Endothelial cell of umbilical vein (primary cell): ENCODE measurements at regions not wholly inside any gene's neighbourhood (a gene's known extent, or its start where the extent isn't known, plus 50 kb on each side); places are given as distances from the start of the nearest gene placed in this dataset.

ENCODE experiments used
- EZH2 ChIP-seq: IDR thresholded peaks from 2 replicates; pipeline ENCODE4 v1.6.1; 2012; ENCODE audit warnings: borderline replicate concordance, low read depth, mild to moderate bottlenecking, moderate library complexity, low read length, inconsistent platforms; ENCODE audit not compliant: severe bottlenecking
- FOS ChIP-seq: IDR thresholded peaks from 2 replicates; pipeline ENCODE4 v1.6.1; 2011; ENCODE audit warnings: mild to moderate bottlenecking, low read length, moderate library complexity, borderline replicate concordance; ENCODE audit not compliant: insufficient read depth
- JUN ChIP-seq: IDR thresholded peaks from 2 replicates; pipeline ENCODE4 v1.6.1; 2011; ENCODE audit warnings: borderline replicate concordance, low read depth; ENCODE audit not compliant: insufficient read length, insufficient read depth
- MYC ChIP-seq: IDR thresholded peaks from one replicate; pipeline ENCODE4 v1.6.1; 2011; ENCODE audit warnings: mild to moderate bottlenecking, low read depth, low read length
- POLR2A ChIP-seq: IDR thresholded peaks from 2 replicates; pipeline ENCODE4 v1.6.1; 2012; ENCODE audit warnings: low read depth, mild to moderate bottlenecking, control low read depth, low read length
- POLR2AphosphoS5 ChIP-seq: IDR thresholded peaks from 2 replicates; pipeline ENCODE4 v1.6.1; 2012; ENCODE audit warnings: low read depth, mild to moderate bottlenecking, control low read depth, low read length, moderate library complexity; ENCODE audit not compliant: insufficient read depth
- TF ChIP-seq, protein P1 (sequence below), 2 donors: IDR thresholded peaks; 1 replicate in 1 of 2; 2 replicates in 1 of 2; pipeline ENCODE4 v1.5.1; 2011; ENCODE audit warnings: low read length in 2 of 2, mild to moderate bottlenecking in 2 of 2, moderate library complexity in 2 of 2, control low read depth in 1 of 2, inconsistent platforms in 1 of 2, low read depth in 1 of 2; ENCODE audit not compliant: insufficient read depth in 1 of 2; ENCODE audit errors: extremely low read depth in 1 of 2
- TF ChIP-seq, protein P2 (sequence below): IDR thresholded peaks from 2 replicates; pipeline ENCODE4 v1.6.1; 2011; ENCODE audit not compliant: insufficient read depth, insufficient read length

DNA sequence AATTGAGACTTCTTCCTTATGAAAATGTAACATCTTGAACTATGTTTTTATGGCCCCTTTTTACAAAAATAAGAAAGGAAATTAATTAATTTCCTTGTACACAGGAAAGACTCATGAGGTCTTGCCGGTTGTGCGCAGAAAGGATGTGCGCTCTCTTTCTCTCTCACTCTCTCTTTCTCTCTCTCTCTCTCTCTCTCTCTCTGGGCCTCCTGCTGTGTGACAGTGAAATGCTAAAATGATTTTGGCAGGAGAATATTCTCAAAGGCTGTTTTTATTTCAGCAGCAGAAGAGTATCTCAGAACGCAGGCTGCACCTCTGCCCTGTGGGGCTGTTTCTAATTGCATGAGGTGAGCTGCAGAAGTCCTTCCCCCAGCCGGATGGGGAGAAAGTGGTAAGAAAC lies 349.0 kb downstream of the MID1IP1 start:
- TF ChIP-seq POLR2A = no peak
- TF ChIP-seq POLR2AphosphoS5 = no peak
- TF ChIP-seq, protein P1, sequence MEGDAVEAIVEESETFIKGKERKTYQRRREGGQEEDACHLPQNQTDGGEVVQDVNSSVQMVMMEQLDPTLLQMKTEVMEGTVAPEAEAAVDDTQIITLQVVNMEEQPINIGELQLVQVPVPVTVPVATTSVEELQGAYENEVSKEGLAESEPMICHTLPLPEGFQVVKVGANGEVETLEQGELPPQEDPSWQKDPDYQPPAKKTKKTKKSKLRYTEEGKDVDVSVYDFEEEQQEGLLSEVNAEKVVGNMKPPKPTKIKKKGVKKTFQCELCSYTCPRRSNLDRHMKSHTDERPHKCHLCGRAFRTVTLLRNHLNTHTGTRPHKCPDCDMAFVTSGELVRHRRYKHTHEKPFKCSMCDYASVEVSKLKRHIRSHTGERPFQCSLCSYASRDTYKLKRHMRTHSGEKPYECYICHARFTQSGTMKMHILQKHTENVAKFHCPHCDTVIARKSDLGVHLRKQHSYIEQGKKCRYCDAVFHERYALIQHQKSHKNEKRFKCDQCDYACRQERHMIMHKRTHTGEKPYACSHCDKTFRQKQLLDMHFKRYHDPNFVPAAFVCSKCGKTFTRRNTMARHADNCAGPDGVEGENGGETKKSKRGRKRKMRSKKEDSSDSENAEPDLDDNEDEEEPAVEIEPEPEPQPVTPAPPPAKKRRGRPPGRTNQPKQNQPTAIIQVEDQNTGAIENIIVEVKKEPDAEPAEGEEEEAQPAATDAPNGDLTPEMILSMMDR (IDR thresholded peaks at IDR 0.05; ENCODE audit: extremely low read depth in 1 of 2, insufficient read depth in 1 of 2, low read depth in 1 of 2, low read length in 2 of 2) = no peak
- TF ChIP-seq EZH2 = no peak
- TF ChIP-seq FOS = no peak
- no peak for TF ChIP-seq MYC
- TF ChIP-seq, protein P2, sequence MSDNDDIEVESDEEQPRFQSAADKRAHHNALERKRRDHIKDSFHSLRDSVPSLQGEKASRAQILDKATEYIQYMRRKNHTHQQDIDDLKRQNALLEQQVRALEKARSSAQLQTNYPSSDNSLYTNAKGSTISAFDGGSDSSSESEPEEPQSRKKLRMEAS = no peak
- TF ChIP-seq JUN = no peak
